ENCODE measurements at regions not wholly inside any gene's neighbourhood (a gene's known extent, or its start where the extent isn't known, plus 50 kb on each side); places are given as distances from the start of the nearest gene placed in this dataset.

DNA sequence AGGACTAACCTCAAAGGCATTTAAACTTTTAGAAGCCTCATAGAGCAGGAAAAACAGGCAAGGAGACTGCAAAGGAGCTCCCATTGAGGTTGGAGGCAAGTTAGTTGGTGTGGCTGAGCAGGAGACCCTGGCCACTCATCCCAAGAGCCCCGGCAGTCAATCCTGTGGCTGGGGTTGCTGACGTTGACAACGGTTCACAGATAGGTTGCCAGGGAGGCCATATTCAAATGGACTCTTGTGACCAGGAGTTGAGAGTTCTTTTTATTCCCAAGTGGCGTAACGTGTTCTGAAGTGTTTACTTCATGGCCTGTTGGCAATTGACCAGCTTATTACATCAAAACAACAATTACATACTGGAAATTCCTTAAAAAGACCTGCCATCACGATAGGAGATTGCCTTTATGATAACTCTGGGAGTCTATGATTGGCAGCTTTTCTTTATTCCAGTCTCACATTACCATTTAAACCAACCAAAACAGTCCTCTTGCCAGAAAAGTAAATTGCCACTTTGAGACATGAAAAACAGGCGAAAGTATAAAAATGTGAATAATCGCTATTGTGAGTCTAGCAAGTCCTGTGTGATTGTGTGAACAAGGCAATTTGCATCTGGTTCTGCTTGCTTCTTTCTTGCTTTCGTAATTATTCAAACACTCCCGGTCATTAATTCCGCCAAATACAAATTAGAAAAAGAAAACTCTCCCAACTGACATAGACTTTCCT lies 394.9 kb downstream of the MED10 start:
- no peak for DNase-seq

DNA sequence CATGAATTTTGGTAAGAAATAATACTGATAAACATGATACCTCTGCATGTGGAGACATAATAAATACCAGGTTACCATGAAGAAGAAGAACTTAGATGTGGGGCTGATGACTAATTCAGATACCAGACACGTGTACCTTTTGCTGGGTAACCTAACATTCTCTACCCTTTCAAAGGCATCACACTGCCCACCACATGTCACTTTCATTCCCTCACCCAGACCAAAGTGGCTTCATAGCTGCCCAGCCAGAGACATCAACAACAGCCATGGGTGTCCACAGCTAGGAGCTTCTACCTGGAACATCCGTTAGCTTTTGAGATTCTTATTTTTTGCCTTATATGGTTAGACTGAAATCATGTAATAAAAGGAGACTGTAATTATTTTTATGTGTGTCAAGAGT lies 396.8 kb downstream of the MED10 start:
- no peak for DNase-seq

DNA sequence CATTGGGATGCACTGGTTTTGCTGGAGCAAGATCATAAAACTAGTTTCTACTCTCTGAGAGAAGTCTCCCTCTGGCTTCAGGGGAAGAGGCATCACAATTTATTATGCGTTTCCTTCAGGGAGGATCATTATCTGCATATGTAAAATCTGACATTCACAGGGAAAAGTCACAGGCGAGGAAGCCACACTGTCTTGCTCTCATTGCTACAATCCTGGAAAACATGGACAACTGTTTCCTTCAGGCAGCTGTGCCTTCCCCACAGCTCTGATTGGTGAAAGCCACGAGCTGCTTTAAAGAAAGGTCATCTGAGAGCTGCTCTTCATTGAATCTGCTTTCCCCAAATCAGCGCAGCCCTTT lies 397.8 kb downstream of the MED10 start:
- DNase-seq: no peak

DNA sequence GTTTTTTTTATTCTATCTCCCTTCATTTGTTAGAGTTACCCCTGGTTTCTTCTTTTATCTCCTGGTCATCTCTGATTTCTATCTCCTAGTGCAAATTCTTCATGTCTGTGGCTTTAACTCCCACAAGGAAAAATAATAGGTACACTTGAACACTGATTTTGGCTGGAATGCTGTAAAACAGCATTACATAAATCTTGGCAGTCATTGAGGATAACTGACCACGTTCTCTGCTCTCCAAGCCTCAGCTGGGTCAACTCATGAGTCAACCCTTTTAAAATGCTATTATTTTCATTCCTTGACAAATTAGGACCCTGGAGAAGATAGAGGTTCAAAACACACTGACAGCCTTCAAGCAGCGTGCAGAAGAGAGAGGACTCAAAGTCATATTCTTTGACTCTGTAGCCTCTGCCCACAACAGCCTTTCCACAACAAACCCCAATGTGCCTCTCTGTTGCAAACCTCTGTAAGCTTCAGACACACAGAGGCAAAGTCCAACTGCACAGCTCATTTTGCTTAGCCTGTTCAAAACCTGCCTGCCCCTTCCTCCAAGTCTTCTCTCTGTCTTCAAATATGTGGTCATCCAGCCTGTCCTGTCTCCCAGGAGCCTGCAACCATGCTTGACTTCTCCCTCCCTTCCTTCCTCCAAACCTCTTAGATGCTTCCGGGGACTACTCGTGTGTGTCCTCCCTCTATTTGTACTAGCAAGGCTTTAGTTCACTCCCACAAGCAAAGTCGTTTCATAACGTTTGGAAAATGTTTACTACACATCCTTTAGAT lies 398.4 kb downstream of the MED10 start:
- DNase-seq: no peak

DNA sequence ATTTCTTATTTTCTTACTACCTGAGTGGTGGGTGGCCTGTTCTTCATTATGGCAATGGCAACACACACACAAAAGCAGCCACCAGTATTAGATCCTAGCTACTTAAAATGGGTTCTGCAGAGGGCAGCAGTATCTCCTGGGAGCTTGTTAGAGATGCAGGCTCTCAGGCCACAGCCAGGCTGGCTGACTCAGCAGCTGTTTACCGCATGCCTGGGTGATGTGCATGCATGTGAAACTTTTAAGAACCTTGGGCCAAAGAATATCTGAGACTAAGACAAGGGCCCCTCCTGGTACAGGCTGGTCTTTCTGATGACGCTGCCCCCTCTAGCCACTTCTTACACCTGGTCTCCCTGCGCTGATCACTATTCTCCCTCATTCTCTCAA lies 399.0 kb downstream of the MED10 start:
- DNase-seq: no peak

DNA sequence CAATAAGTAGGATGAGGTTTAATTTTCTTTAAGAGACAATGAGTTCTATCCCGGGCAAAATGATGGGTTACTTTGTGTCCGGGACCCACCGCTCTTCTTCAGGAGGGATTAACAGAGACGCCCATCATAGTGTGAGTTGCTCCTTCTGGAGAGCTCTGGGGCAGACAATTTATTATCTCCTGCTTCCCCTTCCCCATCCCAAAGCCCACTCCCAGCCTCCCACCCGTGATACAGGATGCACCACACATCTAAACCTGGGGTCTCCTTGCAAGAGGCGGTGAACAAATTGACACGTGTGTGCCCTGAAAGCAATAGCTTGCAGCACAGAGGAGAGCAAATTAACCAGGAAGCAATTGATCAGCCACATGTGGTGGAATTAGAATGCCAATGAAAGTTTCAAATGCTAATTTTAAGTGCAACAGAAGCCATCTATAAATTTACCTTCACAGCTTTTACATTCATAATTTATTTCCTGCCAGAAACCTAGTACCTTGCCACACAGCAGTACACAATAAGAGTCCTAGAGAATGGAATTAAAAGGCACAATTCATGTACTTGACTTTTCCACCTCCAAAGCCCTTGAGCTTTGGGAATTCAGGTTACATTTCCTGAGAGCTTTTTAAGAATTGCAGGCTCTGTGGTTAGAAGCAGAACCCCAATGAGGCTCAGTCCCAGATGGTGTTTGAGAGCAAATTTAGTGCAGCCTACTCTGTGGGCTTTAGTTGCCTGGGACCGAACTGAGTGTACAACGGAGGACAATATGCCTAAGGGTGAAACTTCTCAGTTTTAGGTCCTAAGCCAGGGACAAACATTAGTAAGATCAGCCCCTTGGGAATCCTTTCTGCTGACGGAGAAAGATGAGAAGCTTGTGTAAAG lies 399.6 kb downstream of the MED10 start:
- DNase-seq: no peak

DNA sequence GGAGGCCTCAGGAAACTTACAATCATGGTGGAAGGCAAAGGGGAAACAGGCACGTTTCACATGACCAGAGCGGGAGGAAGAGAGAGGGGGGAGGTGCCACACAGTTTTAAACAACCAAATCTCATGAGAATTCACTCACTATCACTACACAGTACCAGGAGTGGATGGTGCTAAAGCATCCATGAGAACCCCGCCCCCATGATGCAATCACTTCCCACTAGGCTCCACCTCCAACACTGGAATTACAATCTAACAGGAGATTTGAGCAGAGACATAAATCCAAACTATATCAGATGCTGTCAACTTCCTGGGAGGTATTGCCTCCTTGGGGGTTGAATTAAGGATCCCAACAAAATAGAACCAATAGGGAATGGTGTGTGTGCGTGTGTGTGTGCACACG lies 407.1 kb downstream of the MED10 start:
- no peak for DNase-seq

DNA sequence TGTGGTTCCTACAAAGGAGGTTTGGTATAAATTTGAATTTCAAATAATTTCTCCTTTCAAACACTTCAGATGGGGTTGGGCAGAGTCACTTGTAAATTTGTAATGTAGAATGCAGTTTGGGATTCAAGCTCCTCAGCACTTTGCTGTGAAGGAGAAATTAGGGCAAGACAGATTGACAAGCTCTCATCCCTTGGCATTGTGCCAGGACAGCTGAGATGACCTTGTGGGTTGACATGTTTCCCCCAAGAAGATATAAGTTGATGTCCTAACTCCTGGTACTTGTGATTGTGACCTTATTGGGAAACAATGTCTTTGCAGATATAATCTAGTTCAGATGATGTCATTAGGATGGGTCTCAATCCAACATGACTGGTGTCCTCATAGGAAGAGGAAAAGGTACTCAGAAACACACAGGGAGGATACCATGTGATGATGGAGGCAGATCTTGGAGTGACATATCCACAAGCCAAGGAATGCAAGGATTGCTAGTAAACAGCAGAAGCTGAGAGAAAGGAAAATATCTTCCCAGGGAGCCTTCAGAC lies 408.3 kb downstream of the MED10 start:
- no peak for DNase-seq

DNA sequence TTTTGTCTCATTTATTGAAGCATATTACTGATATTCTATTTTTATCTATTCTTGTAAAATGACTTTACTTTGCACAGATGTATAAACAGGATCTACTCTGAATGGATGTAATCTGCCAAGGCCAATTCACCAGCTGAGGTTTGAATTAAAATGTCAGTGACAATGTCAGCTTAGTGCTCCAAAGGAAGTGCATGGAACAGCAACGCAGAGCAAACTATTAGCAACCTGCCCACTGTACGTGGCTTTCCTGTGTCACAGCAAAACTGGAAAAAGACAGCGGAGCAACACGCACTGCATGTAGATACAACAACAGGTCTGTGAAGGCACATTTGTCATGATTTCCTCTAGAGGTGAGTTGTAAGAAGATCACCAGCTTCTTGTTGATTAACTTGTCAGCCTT lies 409.4 kb downstream of the MED10 start:
- no peak for DNase-seq

DNA sequence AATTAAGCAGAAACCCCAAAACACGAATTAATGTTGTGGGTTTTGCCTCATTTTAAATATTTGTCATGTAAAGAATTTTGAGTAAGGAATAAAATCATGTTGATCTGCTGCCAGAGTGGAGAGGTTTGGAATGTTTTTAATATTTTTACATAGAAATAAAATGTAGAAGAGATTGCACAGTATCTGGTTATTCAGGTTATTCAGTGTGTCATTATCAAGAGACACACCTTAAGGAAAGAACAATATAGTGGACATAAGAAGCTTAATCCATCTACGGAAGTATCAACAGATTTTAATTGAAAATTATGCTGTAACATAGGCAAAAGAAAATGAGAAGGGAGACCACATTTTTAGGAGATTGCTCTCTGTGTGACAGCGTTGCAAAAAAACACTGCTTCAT lies 410.4 kb downstream of the MED10 start:
- DNase-seq: no peak

DNA sequence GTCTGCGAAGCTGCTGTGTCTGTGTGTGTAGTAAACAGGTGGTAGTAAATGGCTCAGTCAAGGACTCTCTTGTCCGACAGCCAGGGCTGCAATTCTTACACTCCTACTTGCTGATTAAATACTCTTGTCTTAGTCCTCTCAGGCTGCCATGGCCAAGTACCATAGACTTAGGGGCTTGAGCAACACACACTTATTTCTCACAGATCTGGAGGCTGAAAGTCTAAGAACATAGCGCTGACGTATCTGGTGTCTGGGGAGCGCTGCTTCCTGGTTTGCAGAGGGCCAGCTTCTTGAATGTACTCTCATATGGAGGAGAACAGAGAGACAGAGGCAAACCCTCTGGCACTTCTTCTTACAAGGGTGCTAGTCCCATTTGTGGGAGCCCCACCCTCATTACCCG lies 411.0 kb downstream of the MED10 start:
- DNase-seq: no peak

DNA sequence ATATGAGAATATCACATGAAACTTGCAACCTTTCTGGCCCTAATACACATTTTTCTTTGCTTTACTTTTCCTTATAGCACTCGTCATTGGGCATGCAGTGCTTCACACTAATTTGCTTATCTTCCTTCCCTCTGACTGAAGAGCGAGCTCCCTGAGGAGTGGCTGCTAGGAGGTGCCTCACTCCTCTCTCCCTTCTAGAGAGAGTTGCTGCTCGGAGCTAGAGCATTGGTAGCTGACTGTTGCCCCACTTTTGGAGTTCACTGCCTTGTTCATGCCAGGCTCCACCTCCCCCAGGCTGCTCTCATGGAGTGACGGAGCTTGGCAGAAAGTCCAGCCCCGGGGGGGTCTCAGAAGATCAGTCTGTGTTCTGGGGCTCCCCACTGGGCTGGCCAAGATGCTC lies 413.2 kb downstream of the MED10 start:
- DNase-seq: no peak

DNA sequence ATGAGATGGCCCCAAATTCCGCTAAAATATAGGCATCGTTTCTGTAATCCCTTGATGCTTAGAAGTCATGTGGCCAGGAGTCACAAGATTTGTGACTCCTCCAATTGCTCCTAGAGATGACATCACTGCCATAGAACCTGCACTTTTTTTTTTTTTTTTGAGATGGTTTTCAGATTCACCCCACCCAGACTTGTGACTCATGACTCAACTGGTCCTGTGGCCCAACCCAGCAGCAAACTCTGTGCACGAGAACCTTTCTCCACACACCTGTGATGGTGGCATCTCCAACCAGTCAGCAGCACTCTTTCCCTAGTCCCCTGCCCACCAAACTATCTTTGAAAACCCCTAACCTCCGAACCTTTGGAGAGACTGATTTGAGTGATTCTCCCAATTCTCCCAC lies 414.0 kb downstream of the MED10 start:
- DNase-seq: no peak

DNA sequence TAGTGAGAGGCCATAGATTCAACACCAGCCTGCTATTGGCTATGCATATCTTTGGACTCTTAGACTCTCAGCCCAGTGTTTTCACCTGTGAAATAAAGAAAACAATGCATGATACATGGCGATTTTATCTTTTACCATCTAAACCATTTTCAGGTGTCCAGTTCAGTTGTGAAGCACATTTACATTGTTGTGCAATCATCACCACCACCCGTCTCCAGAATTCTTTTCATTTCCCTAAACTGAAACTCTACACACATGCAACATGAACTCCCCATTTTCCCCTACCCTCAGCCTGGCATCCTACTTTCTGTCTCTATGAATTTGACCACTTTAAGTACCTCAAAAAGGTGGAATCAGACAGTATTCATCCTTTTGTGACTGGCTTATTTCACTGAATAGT lies 420.6 kb downstream of the MED10 start:
- no peak for DNase-seq

DNA sequence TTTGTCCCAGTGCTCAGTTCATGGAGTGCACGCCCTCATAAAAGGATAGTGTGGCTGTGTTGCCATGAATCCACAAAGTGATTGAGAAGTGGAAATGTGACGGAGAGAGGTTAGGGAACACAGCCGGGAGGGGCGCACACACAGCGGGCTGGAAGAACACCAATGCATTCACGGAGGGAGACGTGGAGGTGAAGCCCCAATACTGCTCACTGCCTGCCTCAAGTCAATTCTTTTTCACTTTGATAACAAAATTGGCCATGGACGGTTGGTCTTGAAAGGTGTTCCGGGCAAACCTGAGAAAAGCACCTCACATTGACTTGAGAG lies 424.1 kb downstream of the MED10 start:
- DNase-seq: no peak

DNA sequence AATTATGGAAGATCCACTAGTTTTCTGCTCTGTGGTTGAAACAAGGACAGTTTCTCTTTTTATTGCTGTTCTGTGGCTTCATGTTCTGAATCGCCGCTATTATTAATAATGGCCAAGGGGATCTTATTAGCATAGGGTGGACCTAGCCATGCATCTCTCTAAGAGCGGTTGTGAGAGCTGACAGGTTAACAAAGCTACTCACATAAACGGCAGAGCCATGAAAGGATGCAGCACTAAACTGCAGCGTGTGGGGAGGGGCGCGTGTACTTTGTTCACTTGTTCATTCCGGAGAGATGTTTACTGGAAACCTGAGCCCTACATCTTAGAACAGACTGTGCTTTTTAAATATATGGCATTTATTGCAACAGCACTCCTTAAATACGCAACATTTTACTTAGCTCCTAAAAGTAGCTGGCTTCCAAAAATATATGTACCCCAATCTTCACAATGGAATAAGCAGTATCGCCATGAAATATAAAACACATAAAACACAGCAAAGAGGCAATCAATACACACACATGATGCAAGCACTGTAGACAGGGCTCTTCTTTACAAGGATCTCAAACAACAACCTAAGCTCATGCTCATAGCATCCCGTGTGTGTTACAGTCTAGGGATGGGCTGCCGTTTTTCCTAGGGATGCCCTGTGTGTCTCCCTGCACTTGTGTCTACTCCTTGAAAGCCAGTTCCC lies 424.6 kb downstream of the MED10 start:
- no peak for DNase-seq

DNA sequence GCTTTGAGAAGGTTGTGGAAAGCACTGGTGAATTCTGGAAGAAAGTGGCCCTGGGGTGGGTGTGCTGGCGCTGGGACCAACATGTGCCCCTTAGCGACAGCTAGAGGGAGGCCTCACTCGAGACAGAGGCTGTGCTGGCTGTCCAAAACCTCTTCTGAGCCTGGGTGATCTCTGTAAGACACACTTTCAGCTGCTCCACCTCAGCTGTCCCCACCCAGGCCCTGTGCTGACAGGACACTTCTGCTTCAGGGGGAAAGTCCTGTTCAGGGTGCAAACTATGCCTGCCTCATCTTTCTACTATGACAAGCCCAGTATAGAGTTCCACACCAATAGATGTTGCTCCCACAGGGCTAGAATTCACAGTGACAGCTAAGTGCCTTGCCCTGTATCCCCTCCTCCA lies 426.4 kb downstream of the MED10 start:
- DNase-seq: no peak

DNA sequence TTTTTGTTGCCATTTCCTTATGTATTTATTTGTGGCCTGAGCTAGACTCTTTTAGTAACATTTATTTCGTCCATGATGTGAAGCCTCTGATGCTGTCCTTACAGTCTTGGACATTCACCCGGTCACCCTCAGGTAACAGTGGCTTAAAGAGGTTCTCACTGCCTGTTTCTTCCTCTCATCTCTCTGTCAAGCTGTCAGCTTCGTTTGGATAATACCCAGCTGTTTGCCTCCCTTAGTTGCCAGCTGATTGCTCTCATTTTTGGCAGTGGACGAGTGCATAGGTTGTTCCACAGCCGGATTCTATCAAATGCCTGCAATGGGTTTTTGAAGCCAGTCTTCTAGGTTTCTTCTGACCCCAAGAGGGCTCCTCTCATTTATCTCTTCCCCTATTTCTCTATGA lies 427.7 kb downstream of the MED10 start:
- no peak for DNase-seq

DNA sequence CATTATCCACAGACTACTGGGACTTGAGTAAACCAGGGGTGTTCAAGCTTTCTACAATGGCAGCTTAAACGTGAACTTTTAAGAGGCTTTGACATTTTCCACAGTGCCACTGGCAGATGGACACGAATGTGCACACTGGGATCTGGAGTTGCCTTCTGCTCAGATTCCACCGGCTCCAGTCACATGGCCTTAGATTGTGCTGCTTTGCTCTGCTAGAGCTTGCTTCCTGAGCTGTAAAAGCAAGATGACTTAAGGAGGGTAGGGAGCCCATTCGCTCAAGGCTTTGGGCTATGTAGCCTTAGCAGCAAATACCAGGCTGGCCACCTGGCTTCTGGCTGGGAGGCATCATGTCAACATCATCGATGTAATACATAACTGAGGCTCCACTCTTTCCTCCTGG lies 436.9 kb downstream of the MED10 start:
- no peak for DNase-seq

DNA sequence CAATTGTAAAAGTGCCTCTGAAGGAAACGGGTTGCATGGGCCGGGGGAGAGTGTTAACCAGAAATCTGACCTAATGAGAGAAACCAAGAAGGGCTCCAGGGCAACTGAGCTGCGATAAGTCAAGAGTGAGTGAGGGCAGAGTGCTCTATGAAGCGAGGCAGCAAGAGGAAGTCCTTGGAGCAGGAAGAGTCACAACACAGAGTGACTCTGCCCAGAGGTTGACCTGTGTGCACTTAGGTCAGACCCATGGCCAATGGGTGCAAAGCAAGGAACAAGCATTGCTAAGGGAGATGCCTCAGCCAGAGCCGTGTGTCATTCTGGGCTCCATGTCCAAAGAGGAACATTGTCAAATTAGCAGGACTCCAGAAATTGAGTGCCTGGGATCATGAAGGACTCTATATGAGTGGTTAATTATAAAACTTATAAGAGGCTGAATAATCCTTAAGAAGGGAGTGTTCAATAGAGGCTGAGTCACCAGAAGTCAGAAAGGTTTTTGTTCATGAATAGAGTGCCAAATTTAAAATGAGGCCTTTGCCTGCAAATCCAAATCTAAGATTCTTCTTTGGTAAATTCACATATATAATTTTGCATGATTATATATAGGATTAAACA lies 438.5 kb downstream of the MED10 start:
- DNase-seq: no peak

DNA sequence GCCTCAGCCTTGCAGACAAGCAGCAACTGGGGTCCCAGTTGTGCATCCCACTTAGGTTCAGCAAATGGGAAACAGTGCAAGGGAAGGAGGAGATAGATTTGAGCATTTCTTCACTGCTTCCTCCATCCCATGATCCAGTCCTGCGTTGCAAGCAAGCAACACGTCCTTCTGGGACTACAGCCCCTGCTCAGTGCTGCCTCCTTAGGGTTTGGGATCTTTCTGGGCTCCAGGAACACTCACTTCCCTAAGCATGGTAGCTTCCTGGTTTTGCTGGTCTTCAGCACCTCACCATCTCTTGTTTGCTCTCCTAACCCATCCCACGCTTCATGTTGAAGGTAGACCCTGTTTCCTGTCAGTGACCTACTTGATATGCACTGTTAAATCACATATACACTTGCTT lies 444.7 kb downstream of the MED10 start:
- DNase-seq: no peak

DNA sequence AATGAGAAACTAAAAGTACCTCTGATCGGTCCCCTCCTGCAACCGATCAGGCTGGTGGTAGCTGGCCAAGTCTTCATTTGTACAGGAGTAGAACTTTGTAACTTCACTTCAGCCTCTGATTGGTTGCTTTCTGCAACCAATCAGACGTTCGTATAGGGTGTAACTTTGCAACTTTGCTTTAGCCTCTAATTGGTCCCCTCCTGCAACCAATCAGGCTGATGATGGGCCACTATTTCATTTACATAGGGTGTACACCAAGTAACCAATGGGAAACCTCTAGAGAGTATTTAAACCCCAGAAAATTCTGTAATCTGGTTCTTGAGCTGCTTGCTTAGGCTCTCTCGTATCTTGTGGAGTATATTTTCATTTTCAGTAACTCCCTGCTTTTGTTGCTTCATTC lies 445.5 kb downstream of the MED10 start:
- DNase-seq: no peak

DNA sequence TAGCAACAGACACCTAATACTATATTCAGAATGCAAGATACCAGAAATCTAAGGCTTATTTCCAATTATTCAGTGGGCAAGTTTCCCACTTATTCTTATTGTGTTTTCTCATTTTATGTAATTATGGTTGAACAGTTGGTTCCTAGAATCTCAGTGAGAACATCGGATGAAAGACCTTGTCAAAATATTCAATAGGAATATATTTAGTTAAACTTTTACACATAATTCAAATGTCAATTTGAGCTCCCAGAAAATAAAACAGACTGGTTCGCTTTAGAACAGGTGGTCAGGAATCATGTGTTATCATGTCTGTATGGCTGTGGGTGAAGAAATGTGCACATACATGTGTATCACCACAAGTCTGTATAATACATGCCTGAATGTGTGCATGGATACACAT lies 447.8 kb downstream of the MED10 start:
- no peak for DNase-seq
